ENCODE measurements at regions not wholly inside any gene's neighbourhood (a gene's known extent, or its start where the extent isn't known, plus 50 kb on each side); places are given as distances from the start of the nearest gene placed in this dataset.

DNA sequence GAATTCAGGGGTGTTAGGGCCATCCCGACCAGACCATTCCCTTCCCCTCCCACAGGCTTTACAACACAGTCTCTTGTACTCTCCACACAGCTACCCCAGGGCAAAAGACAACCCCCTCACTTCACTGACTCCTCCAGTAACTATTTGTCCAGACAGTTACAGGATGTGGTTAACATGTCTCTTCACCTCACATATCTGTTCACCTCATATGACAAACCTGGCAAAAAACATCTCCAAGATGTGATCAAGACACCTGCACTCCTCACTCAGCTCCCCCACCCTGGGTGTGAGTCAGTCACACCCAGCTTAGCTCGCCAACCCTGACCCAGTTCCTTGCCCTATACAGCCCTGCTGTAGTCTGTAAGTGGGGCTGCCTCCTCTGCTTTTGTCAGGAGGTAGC lies 490.5 kb upstream of the CHRM3 start:
- CTCF ChIA-PET: no interaction called here
- Histone ChIP-seq H3K9ac (ENCODE audit: low read length) (no peak overlapping the region), H3K27ac (ENCODE audit: low read length in 2 of 2) (no peak overlapping the region), H3K79me2 (ENCODE audit: control insufficient read depth, insufficient read depth, low read length) (no peaks in the 10 kb centered on the region), H3K9me3 (ENCODE audit: control extremely low read depth in 1 of 3, control insufficient read depth in 2 of 3, insufficient read depth in 1 of 3, low read length in 2 of 3) (peaks cover 0 to 18% (median 0%) of the 10 kb centered on the region in 3 donors), H3K4me2 (replicated peaks; ENCODE audit: low read depth, low read length, poor library complexity, severe bottlenecking) (no peak overlapping the region), H3K36me3 (replicated peaks in 1 of 2; ENCODE audit: control extremely low read depth in 1 of 2, control insufficient read depth in 1 of 2, extremely low read depth in 1 of 2, insufficient read depth in 2 of 2, low read length in 1 of 2) (no peaks in the 10 kb centered on the region), H3K4me1 (ENCODE audit: control insufficient read depth in 2 of 2, insufficient read depth in 2 of 2, low read length in 2 of 2) (no peaks in the 10 kb centered on the region), H3K27me3 (replicated peaks in 1 of 4; ENCODE audit: control extremely low read depth in 1 of 4, control insufficient read depth in 3 of 4, insufficient read depth in 4 of 4, low read length in 3 of 4) (no peaks in the 10 kb centered on the region), H2AFZ (ENCODE audit: insufficient read depth, low read depth, low read length, poor library complexity, severe bottlenecking) (no peak overlapping the region), H3K4me3 (ENCODE audit: control extremely low read depth in 1 of 5, extremely low read depth in 1 of 5, insufficient read depth in 1 of 5, low read depth in 2 of 5, low read length in 4 of 5) (no peak overlapping the region), H4K20me1 (ENCODE audit: control insufficient read depth, insufficient read depth, low read length, poor library complexity, severe bottlenecking) (no peaks in the 10 kb centered on the region)
- Mint-ChIP-seq H3K4me3 (no peak overlapping the region), H3K27ac (no peak overlapping the region), H3K27me3 (no peaks in the 10 kb centered on the region), H3K4me1 (no peaks in the 10 kb centered on the region), H3K9me3 (ENCODE audit: insufficient read depth) (peaks cover 6% of the 10 kb centered on the region)
- ATAC-seq (ENCODE audit: low read depth) (no peak), DNase-seq (no peak)
- intact Hi-C loops (cut with micrococcal nuclease): no loop called here
- TF ChIP-seq EZH2 (IDR thresholded peaks at IDR 0.05; ENCODE audit: borderline replicate concordance, insufficient read depth, low read depth, low read length, poor library complexity, severe bottlenecking) (no peak), CTCF (IDR thresholded peaks at IDR 0.05) (no peak)
- 67% methylated on average over 1 of the region's 2 CpGs for WGBS (ENCODE audit: insufficient coverage)
- POLR2A ChIA-PET: no interaction called here

- TF ChIP-seq EZH2 (IDR thresholded peaks at IDR 0.05; ENCODE audit: borderline replicate concordance, insufficient read depth, low read depth, low read length, poor library complexity, severe bottlenecking) (no peak), CTCF (IDR thresholded peaks at IDR 0.05) (no peak)
- no peak overlapping the region for H3K4me2 ChIP-seq (replicated peaks; ENCODE audit: low read depth, low read length, poor library complexity, severe bottlenecking)
- no peaks in the 10 kb centered on the region for H3K4me1 ChIP-seq (ENCODE audit: control insufficient read depth in 2 of 2, insufficient read depth in 2 of 2, low read length in 2 of 2)
- intact Hi-C loops (cut with micrococcal nuclease): no loop called here
- H3K36me3 ChIP-seq (replicated peaks in 1 of 2; ENCODE audit: control extremely low read depth in 1 of 2, control insufficient read depth in 1 of 2, extremely low read depth in 1 of 2, insufficient read depth in 2 of 2, low read length in 1 of 2): no peaks in the 10 kb centered on the region
- ChIA-PET CTCF (no interaction called here), POLR2A (no interaction called here)
- DNase-seq (no peak), ATAC-seq (ENCODE audit: low read depth) (no peak)
- no peaks in the 10 kb centered on the region for H3K79me2 ChIP-seq (ENCODE audit: control insufficient read depth, insufficient read depth, low read length)
- H3K27me3 Mint-ChIP-seq: no peaks in the 10 kb centered on the region
- H3K27ac ChIP-seq (ENCODE audit: low read length in 2 of 2): no peak overlapping the region
- H4K20me1 ChIP-seq (ENCODE audit: control insufficient read depth, insufficient read depth, low read length, poor library complexity, severe bottlenecking): no peaks in the 10 kb centered on the region
- peaks cover 2% of the 10 kb centered on the region for H3K9me3 Mint-ChIP-seq (ENCODE audit: insufficient read depth)
- no peak overlapping the region for H3K4me3 Mint-ChIP-seq
- H3K9me3 ChIP-seq (ENCODE audit: control extremely low read depth in 1 of 3, control insufficient read depth in 2 of 3, insufficient read depth in 1 of 3, low read length in 2 of 3): peaks cover 0 to 5% (median 0%) of the 10 kb centered on the region in 3 donors
- no peak overlapping the region for H2AFZ ChIP-seq (ENCODE audit: insufficient read depth, low read depth, low read length, poor library complexity, severe bottlenecking)
- no peak overlapping the region for H3K4me3 ChIP-seq (ENCODE audit: control extremely low read depth in 1 of 5, extremely low read depth in 1 of 5, insufficient read depth in 1 of 5, low read depth in 2 of 5, low read length in 4 of 5)
- no peak overlapping the region for H3K9ac ChIP-seq (ENCODE audit: low read length)
- no peak overlapping the region for H3K27ac Mint-ChIP-seq
- 67% methylated on average over 3 of the region's 4 CpGs for WGBS (ENCODE audit: insufficient coverage)
- H3K4me1 Mint-ChIP-seq: no peaks in the 10 kb centered on the region
- no peaks in the 10 kb centered on the region for H3K27me3 ChIP-seq (replicated peaks in 1 of 4; ENCODE audit: control extremely low read depth in 1 of 4, control insufficient read depth in 3 of 4, insufficient read depth in 4 of 4, low read length in 3 of 4)
These were observed 493.8 kb upstream of the CHRM3 start for GRCh38 chr1:238892612-238893011.

All from B cell (primary cell).